HCT116 (cell line): ENCODE measurements at regions not wholly inside any gene's neighbourhood (a gene's known extent, or its start where the extent isn't known, plus 50 kb on each side); places are given as distances from the start of the nearest gene placed in this dataset.

Source experiments
- ATAC-seq: fragments of 200-7000 bp; cut with Tn5 transposase; 2 replicates; pipeline ENCODE4 v1.9.1; 2020; ENCODE audit warnings: mild to moderate bottlenecking, moderate library complexity
- BruUV-seq: library from RNA; stranded (reverse); fragments of 400-500 nt; replicated peaks from 2 replicates; lab custom pipeline; 2021; lab: Mats Ljungman, UMichigan
- CTCF ChIA-PET: fragments of 300-600 bp; sonication (Branson Sonifier 250); formaldehyde crosslinking; loops from one replicate; lab custom pipeline; 2021; ENCODE audit warnings: antibody characterized with exemption; lab: Charles Lee
- POLR2A ChIA-PET: fragments of 300-600, 350-600 bp; sonication (Branson Sonifier 250); formaldehyde crosslinking; loops from one replicate; lab custom pipeline; 2021; ENCODE audit warnings: antibody characterized with exemption; lab: Charles Lee
- RAD21 ChIA-PET, 2 experiments: fragments of 300-600 bp; sonication (Branson Sonifier 250); formaldehyde crosslinking; loops; one replicate each; lab custom pipeline; 2023; ENCODE audit warnings: low total read pairs in 2 of 2; ENCODE audit not compliant: uncharacterized antibody in 2 of 2, unreplicated experiment in 2 of 2, low non-redundant PET in 1 of 2; lab: Charles Lee
- DNase-seq: peaks from one replicate; pipeline ENCODE4 v3.0.0-alpha.2; 2010; ENCODE audit warnings: low read depth, low spot score
- H2AFZ ChIP-seq: fragments of 200-600 bp; shearing (Covaris generic), sonication (generic); 2 replicates; pipeline ENCODE4 v1.6.1; 2017; ENCODE audit warnings: low read depth, mixed run types, mixed read lengths, antibody characterized with exemption, low read length; ENCODE audit not compliant: poor library complexity, severe bottlenecking
- H3K27ac ChIP-seq: 2 replicates; pipeline ENCODE4 v1.5.1; 2012; ENCODE audit warnings: low read depth, low read length
- H3K27me3 ChIP-seq: fragments of 200-600 bp; sonication (generic); 2 replicates; pipeline ENCODE4 v1.6.1; 2016; ENCODE audit warnings: mixed run types, low read length, mixed read lengths; ENCODE audit not compliant: insufficient read depth
- H3K36me3 ChIP-seq, 2 experiments: fragments of 200-500 bp in 1 of 2; fragments of 200-600 bp in 1 of 2; sonication (Bioruptor generic) in 1 of 2; sonication (generic) in 1 of 2; 2 replicates each; pipeline versions ENCODE4 v1.5.1 to v1.6.1; 2014 to 2016; ENCODE audit warnings: low read length in 2 of 2, inconsistent platforms in 1 of 2, mixed read lengths in 1 of 2, mixed run types in 1 of 2; ENCODE audit not compliant: insufficient read depth in 2 of 2, control insufficient read depth in 1 of 2
- H3K4me1 ChIP-seq, 2 experiments: fragments of 200-600 bp in 1 of 2; sonication (generic) in 1 of 2; 2 replicates each; pipeline versions ENCODE4 v1.5.1 to v1.6.1; 2012 to 2017; ENCODE audit warnings: low read length in 2 of 2, inconsistent platforms in 1 of 2, mild to moderate bottlenecking in 1 of 2, mixed read lengths in 1 of 2, mixed run types in 1 of 2, moderate library complexity in 1 of 2; ENCODE audit not compliant: insufficient read depth in 2 of 2, control insufficient read depth in 1 of 2
- H3K4me2 ChIP-seq: fragments of 200-600 bp; sonication (generic); 2 replicates; pipeline ENCODE4 v1.6.1; 2017; ENCODE audit warnings: mixed run types, low read length, mixed read lengths
- H3K4me3 ChIP-seq, 2 experiments: fragments of 200-600 bp in 1 of 2; sonication (generic) in 1 of 2; replicated peaks in 1 of 2; 2 replicates each; pipeline ENCODE4 v1.5.1; 2011 to 2016; ENCODE audit warnings: low read length in 2 of 2, control low read depth in 1 of 2, low read depth in 1 of 2, mild to moderate bottlenecking in 1 of 2, mixed read lengths in 1 of 2, mixed run types in 1 of 2
- H3K79me2 ChIP-seq: fragments of 200-600 bp; sonication (generic); 2 replicates; pipeline ENCODE4 v1.6.1; 2017; ENCODE audit warnings: mild to moderate bottlenecking, mixed run types, low read length, moderate library complexity, mixed read lengths; ENCODE audit not compliant: insufficient read depth
- H3K9ac ChIP-seq: fragments of 200-600 bp; sonication (generic); 2 replicates; pipeline ENCODE4 v1.6.1; 2016; ENCODE audit warnings: low read length, mixed read lengths
- H3K9me2 ChIP-seq: fragments of 200-600 bp; sonication (generic), shearing (Covaris generic); 2 replicates; pipeline ENCODE4 v1.6.1; 2017; ENCODE audit warnings: mixed run types, mild to moderate bottlenecking, moderate library complexity; ENCODE audit not compliant: insufficient read depth
- H3K9me3 ChIP-seq, 2 experiments: fragments of 200-500 bp in 1 of 2; fragments of 200-600 bp in 1 of 2; sonication (Bioruptor generic) in 1 of 2; sonication (generic) in 1 of 2; 2 replicates each; pipeline ENCODE4 v1.6.1; 2014 to 2017; ENCODE audit warnings: low read length in 2 of 2, mixed read lengths in 2 of 2, inconsistent platforms in 1 of 2, low read depth in 1 of 2, mild to moderate bottlenecking in 1 of 2, mixed run types in 1 of 2, moderate library complexity in 1 of 2; ENCODE audit not compliant: control insufficient read depth in 1 of 2, insufficient read depth in 1 of 2
- H4K20me1 ChIP-seq: fragments of 200-600 bp; sonication (generic), shearing (Covaris generic); 2 replicates; pipeline ENCODE4 v1.6.1; 2017; ENCODE audit warnings: mixed run types, mild to moderate bottlenecking, moderate library complexity; ENCODE audit not compliant: insufficient read depth
- CBX3 ChIP-seq: IDR thresholded peaks from 2 replicates; pipeline ENCODE4 v1.6.1; 2012; ENCODE audit warnings: low read depth
- EGR1 ChIP-seq: IDR thresholded peaks from 2 replicates; pipeline ENCODE4 v1.6.1; 2012; ENCODE audit warnings: low read depth
- EZH2 ChIP-seq: fragments of 200-600 bp; sonication (generic); IDR thresholded peaks from 2 replicates; pipeline ENCODE4 v1.6.1; 2017; ENCODE audit warnings: antibody characterized with exemption, mixed run types
- EZH2phosphoT487 ChIP-seq: fragments of 200-600 bp; IDR thresholded peaks from 2 replicates; pipeline ENCODE4 v1.6.1; 2018; ENCODE audit warnings: antibody characterized with exemption, borderline replicate concordance
- FOSL1 ChIP-seq: IDR thresholded peaks from 2 replicates; pipeline ENCODE4 v1.6.1; 2012; ENCODE audit warnings: low read depth
- JUND ChIP-seq: IDR thresholded peaks from 2 replicates; pipeline ENCODE4 v1.6.1; 2012
- MAX ChIP-seq: IDR thresholded peaks from 2 replicates; pipeline ENCODE4 v1.6.1; 2012
- RAD21 ChIP-seq: IDR thresholded peaks from 2 replicates; pipeline ENCODE4 v1.6.1; 2012; ENCODE audit warnings: low read depth, mild to moderate bottlenecking
- REST ChIP-seq: IDR thresholded peaks from 2 replicates; pipeline ENCODE4 v1.6.1; 2012; ENCODE audit warnings: low read depth
- SIN3A ChIP-seq: IDR thresholded peaks from 2 replicates; pipeline ENCODE4 v1.6.1; 2012; ENCODE audit warnings: low read depth
- intact Hi-C: fragments of 100-400 bp; cut with micrococcal nuclease; formaldehyde crosslinking; loops from 2 replicates; pipeline ENCODE4 v1.10.0; 2022

GRCh38 chr4:120633810-120634209, 288.7 kb downstream of the PRDM5 start (continued):
- TF ChIP-seq EZH2 (no peak), EZH2phosphoT487 (no peak), SIN3A (no peak), EGR1 (no peak), RAD21 (no peak), JUND (no peak), FOSL1 (no peak), CBX3 (no peak)

GRCh38 chr4:120630427-120630826, 292.1 kb downstream of the PRDM5 start:
- Histone ChIP-seq H3K4me2 (no peak overlapping the region), H3K27me3 (no peaks in the 10 kb centered on the region), H4K20me1 (no peaks in the 10 kb centered on the region), H3K9me2 (no peaks in the 10 kb centered on the region), H3K9ac (no peak overlapping the region), H3K27ac (no peak overlapping the region), H3K36me3 (no peaks in the 10 kb centered on the region), H2AFZ (no peak overlapping the region), H3K4me3 (no peak overlapping the region), H3K4me1 (no peaks in the 10 kb centered on the region), H3K9me3 (no peaks in the 10 kb centered on the region), H3K79me2 (no peaks in the 10 kb centered on the region)
- TF ChIP-seq REST (peak; percentile 49), MAX (no peak)
- ChIA-PET CTCF (no interaction called here), POLR2A (no interaction called here), RAD21 (no interaction called here)
- intact Hi-C loops: no loop called here
- ATAC-seq: no peak
- DNase-seq: no peak
- no TSS peak for BruUV-seq
